Erythroblast (primary cell): ENCODE measurements at regions not wholly inside any gene's neighbourhood (a gene's known extent, or its start where the extent isn't known, plus 50 kb on each side); places are given as distances from the start of the nearest gene placed in this dataset.

ENCODE experiments used
- GATA1 ChIP-seq: IDR thresholded peaks from 2 replicates; pipeline ENCODE4 v1.6.1; 2011; ENCODE audit warnings: low read depth, mild to moderate bottlenecking, control low read depth, low read length, moderate library complexity
- POLR2A ChIP-seq: IDR thresholded peaks from 2 replicates; pipeline ENCODE4 v1.6.1; 2011; ENCODE audit warnings: mild to moderate bottlenecking, low read length

GRCh38 chr15:70479056-70479455 lies 284.3 kb downstream of the UACA start:
- TF ChIP-seq POLR2A (no peak), GATA1 (no peak)
